Tibial nerve (tissue), 4 donors: ENCODE measurements at regions not wholly inside any gene's neighbourhood (a gene's known extent, or its start where the extent isn't known, plus 50 kb on each side); places are given as distances from the start of the nearest gene placed in this dataset.

Source experiments
- DNase-seq, 2 donors: peaks; one replicate each; pipeline ENCODE4 v3.0.0-alpha.2; 2019; ENCODE audit warnings: low spot score in 2 of 2
- H3K27ac ChIP-seq, 4 donors: fragments of 200-600 bp; sonication (generic) in 3 of 4; one replicate each; pipeline ENCODE4 v1.5.1; 2017 to 2019; ENCODE audit warnings: mild to moderate bottlenecking in 1 of 4
- H3K27me3 ChIP-seq, 2 donors: fragments of 200-600 bp; sonication (generic) in 1 of 2; one replicate each; pipeline versions ENCODE4 v1.5.1 to v1.6.0; 2017 to 2019
- H3K36me3 ChIP-seq, 3 donors: fragments of 200-600 bp; sonication (generic); one replicate each; pipeline ENCODE4 v1.5.1; 2018 to 2019
- H3K4me1 ChIP-seq, 4 donors: fragments of 200-600 bp; sonication (generic) in 3 of 4; one replicate each; pipeline ENCODE4 v1.5.1; 2017 to 2019
- H3K4me3 ChIP-seq, 4 donors: fragments of 200-600 bp; sonication (generic) in 3 of 4; one replicate each; pipeline ENCODE4 v1.5.1; 2017 to 2019; ENCODE audit warnings: mild to moderate bottlenecking in 1 of 4, moderate library complexity in 1 of 4
- H3K9me3 ChIP-seq, 4 donors: fragments of 200-600 bp; sonication (generic) in 3 of 4; one replicate each; pipeline ENCODE4 v1.5.1; 2017 to 2019
- EP300 ChIP-seq, 2 donors: sonication (generic); formaldehyde crosslinking; IDR thresholded peaks; one replicate each; pipeline ENCODE4 v1.6.1; 2017; ENCODE audit warnings: antibody characterized with exemption in 2 of 2, mild to moderate bottlenecking in 1 of 2
- POLR2A ChIP-seq, 2 donors: fragments of 450-650 bp; IDR thresholded peaks; one replicate each; pipeline ENCODE4 v1.6.1; 2017; ENCODE audit warnings: antibody characterized with exemption in 2 of 2, mild to moderate bottlenecking in 2 of 2, moderate library complexity in 2 of 2
- WGBS, 2 donors: methylation state at CpG; one replicate each; pipeline ENCODE4 v1.1.5; 2018; 5-methylcytosine and 5-hydroxymethylcytosine counted together
- TF ChIP-seq, protein P1 (sequence below), 5 experiments: fragments of 200-600 bp in 3 of 5; fragments of 450-650 bp in 2 of 5; sonication (generic) in 3 of 5; IDR thresholded peaks; one replicate each; pipeline ENCODE4 v1.5.1; 2016 to 2019; ENCODE audit warnings: antibody characterized with exemption in 5 of 5, mild to moderate bottlenecking in 3 of 5, moderate library complexity in 2 of 5

DNA sequence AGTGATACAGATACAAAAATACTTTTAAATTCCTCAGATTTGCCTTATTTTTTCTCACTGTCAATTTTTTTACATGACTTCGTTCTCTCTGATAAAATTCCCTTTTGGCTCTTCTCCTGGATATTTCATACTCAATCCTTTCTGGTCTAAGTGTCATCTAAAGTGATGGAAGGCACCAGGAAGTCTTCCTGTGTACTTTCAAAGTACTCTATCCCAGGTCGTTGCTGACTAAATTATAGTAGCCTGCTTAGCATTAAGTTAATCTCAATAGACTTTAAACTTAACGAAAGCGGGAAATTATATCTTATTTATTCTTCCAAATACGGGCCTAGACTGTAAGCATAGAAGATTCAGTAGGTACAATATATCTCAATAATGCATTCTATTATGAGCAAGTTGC is 67.8 kb downstream of the CASP12 start:
- DNase-seq: no peak
- TF ChIP-seq EP300 (IDR thresholded peaks at IDR 0.05) (no peak), POLR2A (IDR thresholded peaks at IDR 0.05) (no peak)
- TF ChIP-seq, protein P1, sequence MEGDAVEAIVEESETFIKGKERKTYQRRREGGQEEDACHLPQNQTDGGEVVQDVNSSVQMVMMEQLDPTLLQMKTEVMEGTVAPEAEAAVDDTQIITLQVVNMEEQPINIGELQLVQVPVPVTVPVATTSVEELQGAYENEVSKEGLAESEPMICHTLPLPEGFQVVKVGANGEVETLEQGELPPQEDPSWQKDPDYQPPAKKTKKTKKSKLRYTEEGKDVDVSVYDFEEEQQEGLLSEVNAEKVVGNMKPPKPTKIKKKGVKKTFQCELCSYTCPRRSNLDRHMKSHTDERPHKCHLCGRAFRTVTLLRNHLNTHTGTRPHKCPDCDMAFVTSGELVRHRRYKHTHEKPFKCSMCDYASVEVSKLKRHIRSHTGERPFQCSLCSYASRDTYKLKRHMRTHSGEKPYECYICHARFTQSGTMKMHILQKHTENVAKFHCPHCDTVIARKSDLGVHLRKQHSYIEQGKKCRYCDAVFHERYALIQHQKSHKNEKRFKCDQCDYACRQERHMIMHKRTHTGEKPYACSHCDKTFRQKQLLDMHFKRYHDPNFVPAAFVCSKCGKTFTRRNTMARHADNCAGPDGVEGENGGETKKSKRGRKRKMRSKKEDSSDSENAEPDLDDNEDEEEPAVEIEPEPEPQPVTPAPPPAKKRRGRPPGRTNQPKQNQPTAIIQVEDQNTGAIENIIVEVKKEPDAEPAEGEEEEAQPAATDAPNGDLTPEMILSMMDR (IDR thresholded peaks at IDR 0.05): no peak
- Histone ChIP-seq H3K9me3 (no peaks in the 10 kb centered on the region), H3K4me1 (peaks cover 0 to 5% (median 0%) of the 10 kb centered on the region in 4 donors), H3K27me3 (no peaks in the 10 kb centered on the region), H3K4me3 (no peak overlapping the region), H3K27ac (peak overlapping the region in 2 of 4 donors; percentile 54 to 70), H3K36me3 (no peaks in the 10 kb centered on the region)
- WGBS, 2 donors: 78% methylated on average over 5 of the region's 5 CpGs

GRCh38 chr11:104830080-104830479 is 68.2 kb downstream of the CASP12 start:
- 30 to 39% methylated on average over 2 of the region's 2 CpGs for WGBS, 2 donors

DNA sequence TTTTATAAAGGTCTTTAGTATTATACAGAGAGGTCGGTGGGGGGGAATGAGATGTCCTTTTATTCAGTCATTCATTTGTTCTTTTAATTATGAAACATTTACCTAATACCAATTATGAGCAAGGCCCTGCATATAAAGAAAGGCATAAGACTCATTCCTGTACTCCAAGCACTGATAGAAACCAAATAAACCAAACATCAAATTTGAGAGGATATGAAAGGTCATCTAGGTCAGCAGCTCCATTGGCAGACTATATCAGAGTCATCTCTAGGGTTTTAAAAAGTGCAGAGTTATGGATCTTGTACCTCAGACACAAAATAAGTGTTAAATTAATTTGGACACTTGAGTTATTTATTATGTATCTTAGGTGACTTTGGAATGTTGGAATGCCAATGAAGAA is 71.5 kb downstream of the CASP12 start:
- no peaks in the 10 kb centered on the region for H3K27me3 ChIP-seq
- TF ChIP-seq, protein P1 (IDR thresholded peaks at IDR 0.05): no peak
- TF ChIP-seq EP300 (IDR thresholded peaks at IDR 0.05): no peak
- TF ChIP-seq POLR2A (IDR thresholded peaks at IDR 0.05): no peak
- DNase-seq: no peak
- WGBS, 2 donors: 78 to 98% methylated on average over 1 of the region's 1 CpG
- H3K27ac ChIP-seq: no peak overlapping the region
- no peaks in the 10 kb centered on the region for H3K36me3 ChIP-seq
- H3K4me1 ChIP-seq: peaks cover 0 to 5% (median 0%) of the 10 kb centered on the region in 4 donors
- H3K4me3 ChIP-seq: no peak overlapping the region
- no peaks in the 10 kb centered on the region for H3K9me3 ChIP-seq

More at GRCh38 chr11:104830080-104830479, 68.2 kb downstream of the CASP12 start:
- H3K27ac ChIP-seq: peak overlapping the region in 2 of 4 donors; percentile 54 to 70
- no peak for DNase-seq
- H3K4me3 ChIP-seq: no peak overlapping the region
- H3K9me3 ChIP-seq: no peaks in the 10 kb centered on the region
- H3K27me3 ChIP-seq: no peaks in the 10 kb centered on the region
- TF ChIP-seq, protein P1 (IDR thresholded peaks at IDR 0.05): no peak
- TF ChIP-seq EP300 (IDR thresholded peaks at IDR 0.05) (no peak), POLR2A (IDR thresholded peaks at IDR 0.05) (no peak)
- H3K36me3 ChIP-seq: no peaks in the 10 kb centered on the region
- peaks cover 0 to 5% (median 0%) of the 10 kb centered on the region in 4 donors for H3K4me1 ChIP-seq

GRCh38 chr11:104823657-104824056 is 74.6 kb downstream of the CASP12 start:
- Histone ChIP-seq H3K9me3 (no peaks in the 10 kb centered on the region), H3K27ac (no peak overlapping the region), H3K36me3 (no peaks in the 10 kb centered on the region), H3K4me1 (no peaks in the 10 kb centered on the region), H3K27me3 (no peaks in the 10 kb centered on the region), H3K4me3 (no peak overlapping the region)
- TF ChIP-seq, protein P1 (IDR thresholded peaks at IDR 0.05): no peak
- no peak for DNase-seq
- 90 to 93% methylated on average over 1 of the region's 1 CpG for WGBS, 2 donors

DNA sequence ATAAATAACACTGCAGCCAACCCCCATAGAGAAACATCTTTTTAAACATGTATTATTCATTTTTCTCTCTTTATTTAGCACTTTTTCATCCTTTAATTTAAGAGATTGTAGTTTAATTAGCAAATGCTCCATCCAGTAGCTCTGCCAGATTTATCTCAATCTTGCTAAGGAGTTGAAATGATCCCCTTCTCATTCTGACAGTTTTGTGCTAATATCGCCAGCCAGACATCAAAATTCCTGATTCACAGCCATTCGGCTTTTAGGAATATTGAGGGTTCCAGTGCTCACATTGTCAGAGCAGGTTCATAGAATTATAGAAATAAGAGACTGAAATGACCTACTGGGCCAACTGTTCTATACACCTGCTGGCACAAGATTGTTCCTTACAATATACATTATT is 77.8 kb downstream of the CASP12 start:
- no peak overlapping the region for H3K4me3 ChIP-seq
- no peak for DNase-seq
- no peaks in the 10 kb centered on the region for H3K36me3 ChIP-seq
- no peak overlapping the region for H3K27ac ChIP-seq
- WGBS, 2 donors: 92 to 98% methylated on average over 2 of the region's 2 CpGs
- TF ChIP-seq POLR2A (IDR thresholded peaks at IDR 0.05): no peak
- no peak for TF ChIP-seq EP300 (IDR thresholded peaks at IDR 0.05)
- TF ChIP-seq, protein P1 (IDR thresholded peaks at IDR 0.05): no peak
- H3K9me3 ChIP-seq: no peaks in the 10 kb centered on the region
- no peaks in the 10 kb centered on the region for H3K27me3 ChIP-seq
- H3K4me1 ChIP-seq: no peaks in the 10 kb centered on the region
